GM10248 (cell line): ENCODE measurements at regions not wholly inside any gene's neighbourhood (a gene's known extent, or its start where the extent isn't known, plus 50 kb on each side); places are given as distances from the start of the nearest gene placed in this dataset.
"Not testable (repeated sequence)": the region's sequence is repeated elsewhere in the genome, so short reads cannot be mapped to it uniquely, and the experiment has no call there.

Experiments
- CTCF ChIA-PET: fragments of 300-600 bp; sonication (Branson Sonifier 250); formaldehyde crosslinking; extraction: SDS; loops from one replicate; lab custom pipeline; 2021; ENCODE audit warnings: antibody characterized with exemption; lab: Yijun Ruan, JAX
- POLR2A ChIA-PET: fragments of 350-650 bp; sonication (Branson Sonifier 250); formaldehyde crosslinking; extraction: SDS; loops from one replicate; lab custom pipeline; 2020; ENCODE audit warnings: antibody characterized with exemption; lab: Yijun Ruan, JAX
- DNase-seq: peaks from one replicate; pipeline ENCODE4 v3.0.0; 2012; ENCODE audit errors: extremely low spot score
- TF ChIP-seq, protein P1 (sequence below): IDR thresholded peaks from 2 replicates; pipeline ENCODE4 v1.5.1; 2012; ENCODE audit warnings: mild to moderate bottlenecking, low read depth; ENCODE audit errors: extremely low read depth, missing control alignments, control extremely low read depth

DNA sequence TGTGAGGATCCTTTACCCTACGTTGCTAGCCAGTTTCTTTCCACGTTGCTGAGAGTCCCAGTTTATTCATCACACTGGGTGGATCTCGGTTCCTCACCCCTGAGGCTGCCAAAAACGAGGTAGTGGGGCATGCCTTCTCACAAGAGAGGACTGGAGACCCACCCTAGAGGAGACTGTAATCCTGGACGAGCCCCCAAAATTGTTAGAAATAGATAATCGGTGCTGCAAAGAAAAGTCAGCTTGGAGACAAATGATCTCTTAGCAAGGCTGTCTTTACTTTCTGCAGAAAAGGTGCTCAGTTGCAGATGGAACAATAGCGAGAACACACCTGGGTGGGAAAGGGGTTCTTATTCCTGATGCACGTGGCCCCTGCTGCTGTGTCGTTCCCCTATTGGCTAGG lies 101.8 kb downstream of the TMEM167A start:
- TF ChIP-seq, protein P1, sequence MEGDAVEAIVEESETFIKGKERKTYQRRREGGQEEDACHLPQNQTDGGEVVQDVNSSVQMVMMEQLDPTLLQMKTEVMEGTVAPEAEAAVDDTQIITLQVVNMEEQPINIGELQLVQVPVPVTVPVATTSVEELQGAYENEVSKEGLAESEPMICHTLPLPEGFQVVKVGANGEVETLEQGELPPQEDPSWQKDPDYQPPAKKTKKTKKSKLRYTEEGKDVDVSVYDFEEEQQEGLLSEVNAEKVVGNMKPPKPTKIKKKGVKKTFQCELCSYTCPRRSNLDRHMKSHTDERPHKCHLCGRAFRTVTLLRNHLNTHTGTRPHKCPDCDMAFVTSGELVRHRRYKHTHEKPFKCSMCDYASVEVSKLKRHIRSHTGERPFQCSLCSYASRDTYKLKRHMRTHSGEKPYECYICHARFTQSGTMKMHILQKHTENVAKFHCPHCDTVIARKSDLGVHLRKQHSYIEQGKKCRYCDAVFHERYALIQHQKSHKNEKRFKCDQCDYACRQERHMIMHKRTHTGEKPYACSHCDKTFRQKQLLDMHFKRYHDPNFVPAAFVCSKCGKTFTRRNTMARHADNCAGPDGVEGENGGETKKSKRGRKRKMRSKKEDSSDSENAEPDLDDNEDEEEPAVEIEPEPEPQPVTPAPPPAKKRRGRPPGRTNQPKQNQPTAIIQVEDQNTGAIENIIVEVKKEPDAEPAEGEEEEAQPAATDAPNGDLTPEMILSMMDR = no peak

DNA sequence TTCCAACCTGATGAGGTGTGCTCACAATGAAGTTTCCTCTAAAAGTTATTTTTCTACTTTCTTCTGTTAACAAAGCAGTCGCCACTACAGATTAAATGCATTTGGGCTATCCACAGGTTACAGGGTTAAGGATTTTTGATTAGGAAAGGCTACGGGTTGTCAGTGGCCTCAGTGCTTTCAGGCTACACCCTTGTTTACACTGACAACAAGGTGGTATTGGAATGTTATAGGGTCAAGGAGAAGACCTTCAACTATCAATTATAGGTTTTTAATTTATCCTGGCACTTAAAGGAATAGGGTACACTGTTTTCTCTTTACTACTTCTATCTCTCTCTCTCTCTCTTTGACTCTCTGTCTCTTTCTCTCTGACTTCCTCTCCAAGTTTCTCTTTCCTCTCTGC lies 102.8 kb downstream of the TMEM167A start:
- DNase-seq, POLR2A ChIA-PET, CTCF ChIA-PET: not testable (repeated sequence)

More for the DNA sequence above, 101.8 kb downstream of the TMEM167A start:
- no peak for DNase-seq
- CTCF ChIA-PET = no interaction called here
- POLR2A ChIA-PET = no interaction called here

DNA sequence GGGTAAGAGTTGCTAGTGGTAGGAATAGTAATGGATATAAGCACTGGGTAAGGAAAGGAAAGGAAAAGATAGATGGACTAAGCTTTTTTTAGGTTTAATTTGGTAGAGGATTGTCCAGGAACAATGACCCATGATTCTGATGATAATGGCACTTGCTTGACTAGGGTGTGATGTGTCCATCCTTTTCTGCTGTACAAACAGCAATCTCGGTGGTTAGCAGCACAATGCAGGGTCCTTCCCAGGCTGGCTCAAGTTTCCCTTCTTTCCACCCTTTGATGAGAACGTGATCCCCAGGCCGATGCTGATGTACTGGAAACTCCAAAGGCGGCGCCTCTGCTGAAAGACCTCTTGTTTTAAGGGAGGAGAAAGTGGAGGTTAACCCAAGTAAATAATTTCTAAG lies 105.3 kb downstream of the TMEM167A start:
- CTCF ChIA-PET = no interaction called here
- TF ChIP-seq, protein P1 = no peak
- POLR2A ChIA-PET = no interaction called here
- DNase-seq = no peak

DNA sequence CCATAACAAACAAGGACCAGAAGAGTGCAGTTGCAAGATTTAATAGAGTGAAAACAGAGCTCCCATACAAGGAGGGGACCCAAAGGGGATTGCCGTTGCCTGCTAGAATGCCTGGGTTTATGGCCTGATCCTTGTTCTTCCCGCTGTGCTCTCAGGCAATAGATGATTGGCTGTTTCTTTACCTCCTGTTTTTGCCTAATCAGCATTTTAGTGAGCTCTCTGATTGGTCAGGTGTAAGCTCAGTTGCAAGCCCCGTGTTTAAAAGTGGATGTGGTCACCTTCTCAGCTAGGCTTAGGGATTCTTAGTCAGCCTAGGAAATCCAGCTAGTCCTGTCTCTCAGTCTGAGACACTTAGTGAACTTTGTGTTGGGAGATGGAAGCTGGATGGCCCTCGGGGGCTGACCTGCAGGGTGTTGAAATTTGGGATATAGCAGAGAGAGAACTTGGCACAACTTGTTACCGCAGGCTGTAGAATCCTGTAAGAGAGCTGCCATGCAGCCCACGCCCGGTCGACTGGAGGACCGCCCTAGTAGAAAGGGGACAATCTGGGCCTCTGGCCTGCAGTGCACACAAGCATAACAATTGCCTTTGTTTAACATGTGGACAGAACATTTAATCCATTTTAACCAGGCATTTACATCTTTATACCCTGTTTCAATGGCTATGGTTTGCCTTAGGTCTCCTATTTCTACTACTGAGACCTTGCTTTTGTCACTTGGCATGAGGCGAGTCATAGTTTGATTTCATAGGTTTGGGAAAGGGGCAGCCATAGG lies 106.0 kb downstream of the TMEM167A start:
- DNase-seq, POLR2A ChIA-PET, CTCF ChIA-PET: not testable (repeated sequence)

DNA sequence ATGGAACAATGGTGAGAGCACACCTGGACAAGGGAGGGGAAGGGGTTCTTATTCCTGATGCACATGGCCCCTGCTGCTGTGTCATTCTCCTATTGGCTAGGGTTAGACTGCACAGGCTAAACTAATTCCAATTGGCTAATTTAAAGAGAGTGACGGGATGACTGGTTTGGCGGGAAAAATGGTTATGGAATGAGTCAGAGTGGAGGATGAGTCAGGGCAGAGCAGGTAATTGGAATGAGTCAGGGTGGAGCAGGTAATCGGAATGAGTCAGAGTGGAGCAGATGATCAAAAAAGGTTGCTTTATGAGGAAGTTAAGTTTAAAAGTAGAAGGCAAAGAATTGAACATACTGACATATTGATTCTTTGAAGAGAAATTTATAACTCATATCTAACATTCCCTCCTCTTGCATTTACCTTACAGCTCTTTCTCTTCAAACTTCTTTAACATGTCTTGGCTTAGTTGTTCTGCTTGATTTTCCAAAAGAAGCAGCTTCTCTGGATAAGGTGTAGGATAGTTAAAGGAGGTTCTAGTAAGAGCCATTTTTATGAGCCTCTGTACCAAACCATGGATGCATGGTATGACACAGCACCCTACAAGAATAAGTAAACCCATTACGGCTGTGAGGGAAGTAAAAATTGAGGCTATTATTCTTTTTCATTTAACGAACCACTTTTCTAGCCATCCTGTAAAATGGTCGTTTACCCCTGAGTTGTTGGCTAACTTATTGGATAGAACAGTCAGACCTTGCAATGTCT lies 107.8 kb downstream of the TMEM167A start:
- POLR2A ChIA-PET, DNase-seq, CTCF ChIA-PET: not testable (repeated sequence)

DNA sequence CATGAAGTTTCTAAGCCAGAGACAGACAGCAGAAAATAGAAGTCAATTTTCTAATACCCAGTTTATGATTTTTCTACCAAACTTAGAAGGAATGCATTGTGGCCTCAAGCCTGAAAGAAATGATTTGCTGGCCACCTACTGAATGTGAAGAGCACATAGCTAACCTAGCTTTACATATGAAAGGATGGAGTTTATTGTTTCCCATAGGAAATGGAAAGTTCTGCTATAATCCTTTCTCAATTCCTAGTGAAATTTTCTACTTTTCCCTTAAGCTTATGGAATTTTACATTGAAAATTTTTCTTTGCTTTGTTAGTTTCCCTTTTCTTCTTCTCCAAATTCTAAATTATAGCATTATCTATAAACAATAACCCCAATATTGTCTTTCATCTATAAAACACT lies 110.1 kb downstream of the TMEM167A start:
- CTCF ChIA-PET = no interaction called here
- POLR2A ChIA-PET = no interaction called here
- no peak for DNase-seq
- TF ChIP-seq, protein P1 = no peak

DNA sequence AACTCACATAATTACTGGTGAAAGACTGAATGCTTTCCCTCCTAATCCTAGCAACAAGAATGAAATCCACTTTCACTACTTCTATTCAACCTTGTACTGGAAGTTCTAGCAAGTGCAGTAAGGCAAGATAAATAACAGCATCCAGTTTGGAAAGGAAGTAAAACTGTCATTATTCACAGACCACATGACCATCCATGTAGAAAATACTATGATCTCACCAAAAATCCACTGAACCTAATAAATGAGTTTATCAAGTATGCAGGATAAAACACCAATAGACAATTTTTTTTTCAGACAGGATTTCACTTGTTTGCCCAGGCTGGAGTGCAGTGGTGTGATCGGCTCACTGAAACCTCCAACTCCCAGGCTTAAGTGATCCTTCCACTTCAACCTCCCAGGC lies 117.7 kb downstream of the TMEM167A start:
- DNase-seq = no peak
- CTCF ChIA-PET = interaction anchor here (1.1 kb wide), 1 partner anchor 19 kb away, joined by 3 read pairs; no protein-coding TSS in a partner anchor
- TF ChIP-seq, protein P1 = no peak
- POLR2A ChIA-PET = no interaction called here

DNA sequence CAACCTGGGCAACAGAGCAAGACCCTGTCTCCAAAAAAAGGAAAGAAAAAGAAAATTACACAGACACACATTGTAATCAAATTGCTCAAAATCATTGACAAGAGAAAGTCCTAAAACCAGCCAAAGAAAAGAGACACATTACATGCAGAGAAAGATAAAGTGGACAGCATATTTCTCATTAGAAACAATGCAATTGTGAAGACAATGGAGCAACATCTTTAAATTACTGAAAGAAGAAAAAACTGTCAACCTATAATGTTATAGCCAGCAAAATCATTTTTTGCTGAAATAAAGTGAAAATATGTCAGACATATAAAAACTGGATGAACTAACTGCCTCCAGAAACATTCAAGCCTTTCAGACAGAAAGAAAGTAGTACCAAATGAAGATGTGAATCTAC lies 120.6 kb downstream of the TMEM167A start:
- ChIA-PET POLR2A (no interaction called here), CTCF (no interaction called here)
- TF ChIP-seq, protein P1 = no peak
- DNase-seq = no peak
